Activated T-helper 1 cell treated with Interleukin-2 at 50 U/mL for 16 hours (primary cell): ENCODE measurements at regions not wholly inside any gene's neighbourhood (a gene's known extent, or its start where the extent isn't known, plus 50 kb on each side); places are given as distances from the start of the nearest gene placed in this dataset.

ENCODE experiments used
- DNase-seq: peaks from one replicate; pipeline ENCODE4 v3.0.0-alpha.2; 2020; ENCODE audit warnings: low read depth

DNA sequence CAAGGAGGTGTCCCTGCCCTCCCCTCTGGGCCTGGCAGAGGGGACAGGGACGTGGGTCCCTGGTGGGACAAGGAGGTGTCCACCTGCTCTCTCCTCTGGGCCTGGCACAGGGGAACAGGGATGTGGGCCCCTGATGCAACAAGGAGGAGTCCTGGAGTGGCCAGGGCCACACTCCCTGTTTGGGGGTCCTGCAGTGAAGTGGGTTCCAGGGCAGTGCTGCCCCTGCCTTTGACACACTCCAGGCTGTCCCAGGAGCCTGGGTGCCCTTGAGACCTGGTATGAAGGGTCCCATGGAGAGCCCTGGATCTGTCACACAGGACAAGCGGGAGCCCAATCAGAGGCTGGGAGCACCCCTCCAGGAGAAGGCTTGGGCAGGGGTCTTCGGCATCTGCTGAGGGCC lies 75.8 kb upstream of the GPC1 start:
- no peak for DNase-seq

DNA sequence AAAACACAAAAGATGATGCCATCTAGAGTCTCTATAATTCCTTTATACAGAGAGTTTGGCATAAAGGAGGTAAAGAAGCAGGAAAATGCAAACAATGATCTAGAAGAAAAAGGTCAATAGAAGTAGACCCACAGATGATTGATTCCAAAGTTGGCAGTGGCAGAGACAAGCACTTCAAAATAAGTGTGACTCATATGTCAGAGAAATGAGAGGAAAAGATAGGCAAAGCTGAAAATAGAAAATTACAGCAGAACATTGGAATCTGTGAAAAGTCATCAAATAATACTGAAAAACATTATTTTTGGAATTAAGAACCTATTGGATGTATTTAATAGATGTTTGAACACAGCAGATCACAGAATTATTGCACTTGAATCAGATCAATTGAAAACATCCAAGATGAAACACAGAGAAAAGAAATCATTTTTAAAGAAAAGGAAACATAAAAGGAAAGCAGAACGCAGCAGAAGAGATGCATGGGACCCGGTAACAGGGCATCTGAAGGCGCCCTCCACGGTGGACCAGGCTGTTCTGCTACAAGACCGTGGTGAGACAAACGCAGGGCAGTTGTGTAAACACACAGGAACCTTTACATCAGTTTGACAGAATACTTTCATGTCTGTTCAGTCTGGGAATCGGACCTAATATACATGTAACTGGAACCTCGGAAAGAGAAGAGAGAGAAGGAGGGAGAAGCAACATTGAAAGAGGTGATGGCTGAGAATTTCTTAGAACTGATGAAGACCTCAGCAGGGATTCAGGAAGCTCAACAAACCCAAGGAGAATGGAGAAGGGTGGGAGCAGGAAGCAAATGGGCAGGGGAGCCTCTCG lies 74.6 kb upstream of the GPC1 start:
- no peak for DNase-seq

- DNase-seq, result no peak
These were observed 73.2 kb upstream of the GPC1 start for GRCh38 chr2:240362216-240362755.

GRCh38 chr2:240362826-240363745 lies 72.4 kb upstream of the GPC1 start:
- no peak for DNase-seq

GRCh38 chr2:240363746-240364581 lies 71.5 kb upstream of the GPC1 start:
- DNase-seq, result no peak

DNA sequence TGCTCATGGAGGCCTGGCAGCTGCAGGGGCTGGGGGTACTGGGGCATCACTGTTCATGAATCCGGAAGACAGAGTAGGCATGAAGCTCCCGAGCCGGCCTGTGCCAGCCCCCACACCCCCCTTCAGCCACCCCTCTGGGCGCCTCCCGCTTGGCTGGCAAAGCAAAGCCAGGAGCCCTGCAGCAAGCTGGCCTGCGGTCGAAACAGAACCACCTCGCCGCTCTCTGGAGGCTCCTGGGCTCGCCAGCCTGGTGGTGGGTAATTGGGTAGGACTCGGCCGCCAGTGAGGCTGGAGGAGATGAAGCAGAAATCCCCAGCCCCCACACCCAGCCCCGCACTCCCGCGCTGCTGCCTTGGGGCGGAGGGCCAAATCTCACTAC lies 70.9 kb upstream of the GPC1 start:
- DNase-seq, result no peak

GRCh38 chr2:240364961-240365775 lies 70.3 kb upstream of the GPC1 start:
- DNase-seq, result no peak

GRCh38 chr2:240365971-240366471 lies 69.4 kb upstream of the GPC1 start:
- DNase-seq, result no peak

- DNase-seq, result no peak
These were observed 68.6 kb upstream of the GPC1 start for GRCh38 chr2:240366901-240367300.

GRCh38 chr2:240367721-240368120 lies 67.7 kb upstream of the GPC1 start:
- DNase-seq, result no peak

DNA sequence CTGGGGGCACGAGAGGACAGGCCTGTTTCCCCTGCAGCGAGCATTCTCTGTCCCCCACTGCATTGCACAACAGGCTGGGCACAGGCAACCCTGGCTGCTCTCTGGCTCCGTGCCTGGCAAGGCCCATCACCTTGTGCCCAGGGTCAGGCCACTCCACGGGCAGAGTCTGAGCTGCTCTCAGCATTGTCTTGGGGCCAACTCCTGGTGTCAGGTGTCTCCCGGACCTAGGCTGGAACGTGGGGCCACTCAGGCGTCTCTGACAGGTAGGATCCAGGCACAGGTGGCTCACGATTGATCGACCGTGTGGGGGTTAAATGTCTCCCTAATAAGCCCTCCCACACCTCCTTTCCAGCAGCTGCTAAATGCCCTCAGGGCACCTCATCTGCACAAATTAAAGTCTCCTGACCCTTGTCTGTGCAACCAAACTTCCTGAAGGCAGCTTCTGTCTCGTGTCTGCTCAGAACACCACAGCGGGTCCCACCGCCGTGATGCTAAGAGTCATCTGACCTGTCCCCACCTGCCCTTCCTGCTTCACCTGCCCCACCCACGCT lies 66.6 kb upstream of the GPC1 start:
- no peak for DNase-seq

DNA sequence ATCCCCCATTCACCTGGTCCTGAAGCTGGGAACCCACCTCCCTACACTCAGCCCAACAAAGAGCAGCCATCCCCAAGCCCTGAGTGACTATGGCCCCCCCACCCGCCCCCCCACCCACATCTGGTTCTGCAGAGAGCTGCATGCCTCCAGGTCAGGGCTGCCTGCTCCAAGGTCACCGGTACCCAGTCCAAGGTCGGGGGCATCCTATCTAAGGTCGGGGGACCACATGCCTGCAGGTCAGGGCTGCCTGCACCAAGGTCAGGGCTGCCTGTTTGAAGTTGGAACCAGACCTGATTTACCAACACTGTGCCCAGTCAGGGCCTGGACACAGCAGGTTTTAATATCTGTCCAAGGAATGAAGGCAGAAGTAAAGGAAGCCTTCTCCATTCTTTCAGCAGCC lies 66.1 kb upstream of the GPC1 start:
- no peak for DNase-seq

GRCh38 chr2:240369801-240370585 lies 65.5 kb upstream of the GPC1 start:
- DNase-seq, result no peak

- DNase-seq, result no peak
These were observed 64.1 kb upstream of the GPC1 start for GRCh38 chr2:240371129-240372000.

DNA sequence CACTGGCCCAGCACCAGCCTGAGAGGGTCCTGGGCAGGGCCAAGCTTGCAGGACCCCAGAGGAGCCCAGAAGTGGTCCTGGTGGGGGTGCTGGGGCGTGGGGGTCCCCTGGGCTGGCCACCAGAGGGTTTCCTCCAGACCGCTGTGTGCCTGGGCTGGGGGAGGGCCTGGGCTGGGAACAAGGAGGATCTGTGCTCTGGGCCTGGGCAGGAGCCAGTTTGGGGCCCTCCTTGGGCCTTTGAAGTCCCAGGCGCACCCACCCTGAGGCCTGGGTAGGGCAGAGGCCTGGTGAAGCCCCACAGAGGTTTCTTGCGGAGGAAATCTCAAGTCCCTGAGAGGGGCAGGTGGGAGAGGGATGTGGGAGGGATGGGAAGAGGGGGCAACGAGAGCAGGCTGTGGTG lies 63.4 kb upstream of the GPC1 start:
- no peak for DNase-seq

DNA sequence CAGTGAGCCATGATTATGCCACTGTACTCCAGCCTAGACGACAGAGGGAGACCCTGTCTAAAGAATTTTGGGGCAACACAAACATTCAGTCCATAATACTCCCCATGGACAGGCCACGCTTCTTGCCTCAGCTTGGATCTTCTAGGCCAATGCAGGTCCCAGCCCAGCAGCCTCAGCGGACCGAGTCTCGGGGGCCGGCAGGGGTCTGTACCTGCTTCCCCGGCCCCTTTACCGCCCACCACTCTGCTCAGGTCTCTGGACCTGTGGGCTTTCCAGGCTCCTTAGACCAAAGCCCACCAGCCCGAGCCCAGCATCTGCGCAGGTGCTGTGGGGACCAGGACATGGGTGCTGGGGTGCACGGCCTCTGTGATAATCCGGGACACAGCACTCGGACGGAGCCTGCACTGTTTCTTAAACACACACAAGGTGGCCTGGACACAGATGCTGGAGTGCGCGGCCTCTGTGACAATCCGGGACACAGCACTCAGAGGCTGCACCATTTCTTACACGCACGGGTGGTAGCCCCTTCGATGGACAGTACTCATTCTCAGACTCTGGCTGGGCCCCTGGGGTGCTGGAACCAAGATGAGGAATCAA lies 62.1 kb upstream of the GPC1 start:
- DNase-seq, result no peak

DNA sequence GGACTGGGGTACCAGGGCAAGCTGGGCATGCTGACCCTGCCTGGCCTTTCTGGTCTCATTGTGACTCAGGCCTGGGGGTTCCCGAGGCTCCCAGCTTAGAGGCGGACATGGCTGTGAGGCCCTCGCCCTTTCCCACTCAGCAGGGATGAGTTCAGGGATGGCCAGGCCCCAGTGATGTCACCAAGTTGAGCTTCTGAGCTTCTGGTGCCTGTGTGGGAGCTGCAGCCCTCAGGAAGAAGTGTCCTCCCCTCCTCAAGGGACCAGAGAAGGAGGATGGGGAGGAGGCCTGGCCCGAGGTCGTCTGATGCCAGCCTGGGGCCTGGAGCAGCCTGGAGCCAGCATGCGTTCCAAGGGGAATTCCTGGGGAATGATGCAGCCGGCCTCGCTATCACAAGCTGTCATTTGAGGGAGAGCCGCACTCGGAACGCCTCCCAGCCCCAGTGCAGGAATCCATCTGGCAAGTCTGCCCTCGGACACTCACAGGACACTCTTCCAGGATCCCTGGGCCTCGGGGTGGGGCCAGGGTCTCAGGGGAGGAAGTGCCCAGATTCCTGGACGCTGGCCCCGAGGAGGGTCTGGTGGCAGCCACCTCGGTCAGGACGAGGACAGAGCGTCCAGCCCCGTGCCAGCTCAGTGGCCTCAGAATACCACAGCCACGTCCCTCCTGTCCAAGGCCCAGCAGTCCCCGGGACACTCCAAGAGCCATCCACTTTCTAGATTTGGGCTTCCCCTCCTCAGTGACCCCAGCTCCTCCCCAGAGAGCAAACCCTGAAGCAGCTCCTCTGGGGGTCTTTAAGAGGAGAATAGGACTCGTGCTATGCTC lies 61.2 kb upstream of the GPC1 start:
- no peak for DNase-seq
